TTC549 (cell line): ENCODE measurements at regions not wholly inside any gene's neighbourhood (a gene's known extent, or its start where the extent isn't known, plus 50 kb on each side); places are given as distances from the start of the nearest gene placed in this dataset.
"Not testable (repeated sequence)": the region's sequence is repeated elsewhere in the genome, so short reads cannot be mapped to it uniquely, and the experiment has no call there.

Experiments
- FAIRE-seq: peaks from 2 replicates; lab custom pipeline; 2012; peaks lifted over from hg19 to GRCh38; lab: Jason Lieb, UNC

DNA sequence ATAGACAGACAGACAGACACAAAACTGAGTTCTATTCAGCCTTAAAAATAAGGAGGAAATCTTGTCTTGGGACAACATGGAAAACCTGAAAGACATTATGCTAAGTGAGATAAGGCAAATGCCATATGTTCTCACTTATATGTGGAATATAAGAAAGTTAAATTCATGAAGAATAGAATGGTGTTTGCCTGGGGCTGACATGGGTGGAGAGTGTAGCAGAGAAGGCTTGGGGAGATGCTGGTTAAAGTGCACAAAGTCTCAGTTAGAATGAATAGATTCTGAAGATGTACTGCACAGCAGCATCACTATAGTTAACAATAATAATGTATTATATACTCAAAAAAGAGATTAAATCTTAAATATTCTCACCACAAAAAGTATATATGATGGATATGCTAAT, 355.5 kb downstream of the LRRIQ3 start:
- FAIRE-seq = no peak

DNA sequence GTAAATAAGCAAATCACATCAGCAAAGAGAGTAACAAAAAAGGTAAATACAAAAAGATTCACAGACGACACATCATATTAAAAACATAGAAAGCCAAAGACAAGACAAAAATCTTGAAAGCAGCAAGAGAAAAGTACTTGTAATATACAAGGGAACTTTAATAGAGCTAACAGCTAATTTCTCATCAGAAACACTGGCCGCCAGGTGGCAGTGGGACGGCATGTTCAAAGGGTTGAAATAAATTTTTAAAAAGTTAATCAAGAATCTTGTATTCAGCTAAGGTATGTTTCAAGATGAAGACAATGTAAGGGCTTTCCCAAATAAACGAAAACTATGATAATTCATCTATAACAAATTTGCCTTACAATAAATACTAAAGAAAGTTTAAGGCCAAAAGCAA, 358.1 kb downstream of the LRRIQ3 start:
- FAIRE-seq = no peak

DNA sequence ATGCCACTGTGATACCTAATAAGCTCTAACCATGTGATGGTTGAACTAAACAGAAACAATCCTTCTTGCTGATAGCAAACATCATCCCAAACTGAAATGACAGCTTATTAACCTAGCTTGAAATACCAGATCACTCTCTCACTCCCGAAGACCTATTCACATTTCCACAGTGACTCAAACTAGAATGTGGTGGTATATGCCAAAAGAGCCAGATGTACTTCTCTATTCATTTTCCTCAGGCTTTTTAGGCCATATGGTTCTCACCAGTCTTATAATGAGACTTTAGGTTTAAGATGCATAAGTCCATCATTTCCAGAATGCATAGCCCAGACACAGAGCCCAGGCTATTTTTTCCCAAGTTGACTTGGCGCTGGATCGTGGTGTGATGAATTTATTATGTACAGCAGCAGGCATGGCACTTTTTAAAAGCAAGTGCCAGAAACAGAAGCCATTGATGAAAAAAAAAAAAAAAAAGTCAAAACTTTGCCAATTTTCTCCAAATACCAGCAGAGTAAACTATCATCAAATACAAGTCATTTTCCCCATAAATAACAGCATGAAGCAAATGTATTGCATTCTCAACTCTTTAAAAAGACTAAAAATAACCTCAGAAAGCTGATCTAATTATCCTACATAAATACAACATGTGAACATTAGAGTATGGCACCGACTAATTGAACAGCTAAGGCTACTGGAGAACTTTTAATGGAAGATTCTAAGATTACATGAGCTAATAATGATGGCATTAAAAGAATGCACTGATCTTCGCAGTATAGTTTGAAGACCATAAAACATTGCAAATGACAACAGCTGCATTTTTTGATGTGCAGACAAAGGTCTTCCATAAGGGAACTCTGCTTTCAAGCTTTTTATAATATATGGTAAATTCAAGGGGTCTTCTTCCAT, 365.4 kb downstream of the LRRIQ3 start:
- no peak for FAIRE-seq

DNA sequence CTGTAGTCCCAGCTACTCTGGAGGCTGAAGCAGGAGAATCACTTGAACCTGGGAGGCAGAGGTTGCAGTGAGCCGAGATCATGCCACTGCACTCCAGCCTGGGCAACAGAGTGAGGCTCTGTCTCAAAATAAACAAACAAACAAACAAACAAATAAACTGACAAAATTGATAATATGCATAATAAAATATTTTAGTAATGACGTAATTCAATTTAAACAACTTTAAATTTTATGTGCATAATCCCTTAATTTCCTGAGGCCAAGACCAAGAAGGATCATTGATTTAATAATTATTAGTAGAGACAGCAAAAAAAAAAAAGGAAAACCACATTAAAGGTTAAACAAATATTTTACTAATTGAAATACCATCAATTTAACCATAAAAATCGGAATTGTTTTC, 370.7 kb downstream of the LRRIQ3 start:
- FAIRE-seq = not testable (repeated sequence)

DNA sequence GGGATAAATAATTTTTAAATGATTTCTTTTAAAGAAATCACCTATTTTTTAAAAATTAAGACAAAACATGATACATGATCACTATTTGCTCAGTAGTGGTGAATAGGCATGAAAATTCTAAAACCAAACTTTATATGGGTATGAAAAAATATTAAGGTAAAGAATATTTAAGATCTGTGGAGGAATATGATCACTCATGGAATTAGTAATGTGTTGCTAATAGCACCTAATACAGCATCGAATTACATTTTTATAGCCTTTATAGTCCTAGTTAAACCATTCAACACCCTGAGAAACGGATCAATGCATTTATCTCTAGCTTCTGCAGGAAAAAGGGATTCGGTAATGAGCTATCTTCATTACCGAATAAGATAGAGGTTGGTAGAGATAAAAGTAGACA, 373.9 kb downstream of the LRRIQ3 start:
- no peak for FAIRE-seq

DNA sequence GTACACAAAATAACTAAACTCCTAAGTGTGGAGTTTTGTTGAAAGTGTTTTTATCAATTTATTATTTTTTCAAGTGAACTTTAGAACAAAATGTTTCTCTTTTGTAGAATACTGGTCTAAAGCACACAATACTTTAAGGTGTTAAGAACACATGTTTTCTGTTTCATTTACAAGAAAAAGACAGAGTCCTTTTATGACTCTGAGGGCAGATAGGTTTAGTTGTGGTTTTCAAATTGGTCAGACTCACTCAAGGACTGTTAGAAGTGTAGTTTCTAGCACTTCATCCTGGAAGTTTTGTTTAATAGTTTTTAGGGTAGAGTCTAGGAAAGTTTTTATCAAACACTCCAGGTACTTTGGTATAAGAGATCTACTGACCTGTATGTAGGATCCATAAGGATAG, 376.5 kb downstream of the LRRIQ3 start:
- FAIRE-seq = no peak

DNA sequence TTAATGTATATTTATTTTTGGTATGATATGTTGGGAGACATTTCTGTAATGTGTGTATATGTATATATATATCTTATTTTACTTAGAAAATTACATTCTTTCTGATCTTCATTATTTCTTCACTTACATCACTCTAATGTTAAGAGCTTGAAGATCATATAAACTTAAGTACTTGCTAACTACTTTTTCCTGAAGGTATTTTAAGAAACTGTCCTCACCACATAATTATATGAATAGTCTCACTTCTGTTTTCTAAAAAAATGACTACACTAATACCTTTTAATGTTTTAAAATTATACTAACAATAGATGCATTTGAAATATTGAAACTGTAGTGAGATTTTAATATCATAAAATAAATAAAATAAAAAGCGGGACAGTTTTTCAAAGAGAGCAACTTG, 377.1 kb downstream of the LRRIQ3 start:
- FAIRE-seq = no peak

DNA sequence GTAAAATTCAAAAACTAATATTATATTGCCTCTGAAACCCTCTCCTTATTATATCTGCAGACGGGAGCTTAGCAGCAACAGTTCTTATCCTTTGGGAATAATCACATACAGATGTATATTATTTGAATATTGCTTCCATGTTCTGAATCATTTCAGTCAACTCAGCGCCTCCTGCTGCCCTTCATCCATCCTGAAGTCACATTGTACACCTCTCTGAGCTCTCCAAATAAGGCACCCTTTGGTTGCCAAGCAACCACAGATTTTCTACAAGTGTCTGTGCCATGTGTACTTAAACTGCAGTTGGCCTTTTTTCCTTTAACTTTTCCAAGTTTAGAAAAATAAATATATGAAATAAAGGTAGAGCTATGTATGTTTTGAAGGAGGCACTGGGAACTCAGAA, 384.3 kb downstream of the LRRIQ3 start:
- FAIRE-seq = no peak

DNA sequence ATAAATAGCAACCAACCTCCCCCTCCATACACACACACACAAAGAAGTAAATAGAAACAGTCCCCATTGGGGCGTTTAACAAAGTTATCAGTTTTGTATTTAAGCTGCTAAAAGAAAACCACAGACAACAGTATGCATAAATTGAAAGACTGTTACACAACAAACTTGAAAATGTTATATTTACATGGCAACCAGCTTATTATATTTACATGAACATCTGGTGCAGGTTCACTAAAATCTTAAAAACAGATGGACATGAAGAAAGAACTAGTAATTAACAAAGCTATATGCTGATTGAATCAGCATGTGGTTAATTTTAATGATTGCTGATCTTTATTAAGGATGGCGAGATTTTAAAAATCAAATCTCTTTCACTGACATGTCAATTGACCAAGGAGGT, 384.7 kb downstream of the LRRIQ3 start:
- FAIRE-seq = no peak

DNA sequence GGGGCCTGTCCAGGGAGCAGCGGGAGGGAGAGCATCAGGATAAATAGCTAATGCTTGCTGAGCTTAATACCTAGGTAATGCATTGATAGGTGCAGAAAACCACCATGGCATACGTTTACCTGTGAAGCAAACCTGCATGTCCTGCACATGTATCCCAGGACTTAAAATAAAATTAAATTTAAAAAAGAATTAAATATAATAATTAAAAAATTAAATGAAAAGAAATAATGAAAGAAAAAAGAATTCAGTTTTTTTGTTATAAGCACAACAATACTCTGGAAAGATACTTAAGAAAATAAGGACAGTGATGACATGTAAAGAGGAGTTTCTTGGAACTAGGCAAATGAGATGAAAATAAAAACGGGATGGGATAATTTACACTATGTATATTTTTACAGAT, 386.2 kb downstream of the LRRIQ3 start:
- FAIRE-seq = no peak

DNA sequence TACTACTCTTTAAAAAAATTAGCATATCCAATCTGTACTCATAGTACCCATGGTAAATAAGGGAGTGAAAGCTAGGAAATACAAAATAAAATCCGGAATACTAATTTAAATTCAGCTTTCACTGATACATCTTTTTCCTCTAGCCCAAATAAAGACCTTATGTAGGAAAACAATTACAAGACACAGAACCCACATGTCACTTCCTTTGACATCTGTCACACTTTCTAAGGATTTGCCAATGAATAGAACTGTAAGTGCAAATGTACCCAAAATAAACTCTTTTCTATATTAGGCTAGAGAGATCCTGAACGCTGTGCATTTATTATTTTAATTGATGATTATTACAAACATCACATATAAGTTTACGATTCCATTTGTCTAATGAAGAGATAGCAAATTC, 393.0 kb downstream of the LRRIQ3 start:
- FAIRE-seq = no peak

DNA sequence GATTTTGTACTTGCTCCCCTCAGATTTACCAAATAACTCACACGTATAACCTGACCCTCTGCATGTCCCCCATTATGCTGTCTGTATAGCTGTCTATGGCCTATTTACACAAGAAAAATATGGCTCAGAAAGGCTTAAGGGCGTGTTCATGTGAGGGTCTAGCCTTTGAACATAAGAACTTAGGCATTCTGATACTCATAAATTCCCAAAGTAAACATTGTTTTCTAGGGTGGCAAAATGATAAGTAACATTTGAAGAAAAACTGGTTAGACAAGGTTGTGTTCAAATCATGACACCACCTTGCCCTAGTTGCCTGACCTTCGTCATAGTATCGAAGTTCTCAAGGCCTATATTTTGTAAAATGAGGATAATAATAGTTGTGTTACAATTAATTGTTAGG, 394.6 kb downstream of the LRRIQ3 start:
- no peak for FAIRE-seq

DNA sequence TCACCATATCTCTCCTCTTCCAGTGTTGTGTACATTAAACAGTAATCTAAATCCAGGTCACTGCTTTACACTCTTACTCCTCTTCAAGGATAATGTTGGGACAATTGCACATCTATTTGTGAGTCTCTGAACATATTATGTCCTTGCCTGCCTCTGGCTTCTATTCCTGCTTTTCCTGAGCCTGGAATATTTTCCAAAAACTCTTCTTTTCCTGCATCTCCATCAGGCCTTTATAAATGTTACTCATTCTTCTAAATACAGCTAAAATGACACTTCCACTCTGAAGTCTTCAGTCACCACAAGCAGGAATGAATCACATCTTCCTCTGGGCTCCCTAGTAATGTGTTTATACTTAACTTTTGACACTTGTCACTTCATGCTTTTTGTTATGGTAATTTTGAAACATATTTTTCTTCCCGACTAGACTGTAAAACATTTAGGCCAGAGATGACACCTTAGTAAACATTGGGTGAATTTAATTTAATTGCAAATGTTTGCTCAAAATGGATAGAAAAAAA, 396.0 kb downstream of the LRRIQ3 start:
- FAIRE-seq = no peak

DNA sequence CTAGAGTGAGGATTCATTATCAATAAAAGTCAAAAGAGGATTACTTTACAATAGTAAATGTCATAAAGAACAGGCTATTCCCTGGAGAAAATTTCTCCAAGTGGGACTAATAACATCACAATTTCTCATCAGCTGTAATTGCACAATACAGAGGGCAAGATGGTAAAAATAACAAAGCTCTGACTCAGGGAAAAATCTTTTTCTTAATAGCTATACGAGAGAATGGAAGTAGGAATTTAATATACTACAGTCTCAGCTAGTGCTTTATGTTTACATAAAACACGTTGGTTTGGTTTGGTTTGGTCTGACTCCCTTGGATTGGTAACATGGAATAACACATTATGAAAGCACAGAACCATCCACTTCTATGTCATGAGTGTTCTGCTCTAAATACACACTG, 397.6 kb downstream of the LRRIQ3 start:
- FAIRE-seq = no peak

DNA sequence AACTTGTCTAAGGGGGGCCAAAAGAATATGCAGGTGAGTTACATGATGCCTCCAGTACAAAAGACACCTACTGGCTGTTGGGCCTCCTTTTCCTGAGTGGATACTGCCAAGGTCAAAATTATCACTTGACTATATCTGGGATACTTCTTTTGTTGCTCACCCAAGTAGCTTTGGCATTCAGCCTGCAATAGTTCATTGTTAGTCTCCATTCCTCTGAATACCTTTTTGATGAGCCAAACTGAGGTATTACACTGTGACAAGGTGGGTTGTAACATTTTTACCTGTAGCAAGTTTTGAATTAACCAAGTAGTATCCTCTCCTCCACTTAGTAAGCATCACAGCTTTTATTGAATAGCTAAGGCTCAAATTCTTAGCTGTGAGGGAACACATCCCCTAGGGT, 408.0 kb downstream of the LRRIQ3 start:
- no peak for FAIRE-seq

DNA sequence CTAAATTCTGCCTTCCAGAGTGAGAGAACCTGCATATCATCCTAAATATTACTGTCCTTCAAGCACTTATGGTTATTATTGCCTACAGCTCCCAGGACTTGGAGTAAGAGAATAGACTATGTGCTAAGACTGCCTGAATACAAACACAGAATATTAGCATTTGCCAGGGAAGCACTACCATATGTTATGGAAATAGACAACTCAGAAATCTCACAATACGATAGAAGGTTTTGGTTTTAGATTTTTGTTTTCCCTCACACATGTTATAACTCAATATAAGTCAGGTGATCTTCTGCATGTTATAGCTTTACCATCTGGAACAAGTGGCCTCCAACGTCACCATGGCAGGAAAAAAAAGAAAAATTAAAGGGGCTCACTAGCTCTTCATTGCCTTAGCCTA, 413.9 kb downstream of the LRRIQ3 start:
- FAIRE-seq = no peak

DNA sequence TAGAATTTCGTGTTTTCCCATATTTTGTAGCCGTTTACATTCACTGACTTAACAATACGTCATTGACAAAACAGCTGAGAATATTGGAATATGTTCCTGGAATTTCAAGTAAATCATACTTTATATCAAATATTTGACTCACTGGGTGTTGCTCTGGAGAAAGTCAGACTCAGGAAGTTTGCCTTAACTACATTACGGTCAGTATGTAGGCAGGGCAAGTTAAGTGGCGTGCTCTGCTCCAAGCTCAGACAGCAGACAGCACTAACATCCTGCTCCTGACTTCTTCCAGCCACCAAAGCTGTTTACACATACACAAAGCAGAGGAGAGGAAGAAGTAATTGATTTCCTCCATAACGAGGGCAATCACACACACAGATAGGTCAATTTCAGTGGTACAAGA, 414.6 kb downstream of the LRRIQ3 start:
- FAIRE-seq = no peak

DNA sequence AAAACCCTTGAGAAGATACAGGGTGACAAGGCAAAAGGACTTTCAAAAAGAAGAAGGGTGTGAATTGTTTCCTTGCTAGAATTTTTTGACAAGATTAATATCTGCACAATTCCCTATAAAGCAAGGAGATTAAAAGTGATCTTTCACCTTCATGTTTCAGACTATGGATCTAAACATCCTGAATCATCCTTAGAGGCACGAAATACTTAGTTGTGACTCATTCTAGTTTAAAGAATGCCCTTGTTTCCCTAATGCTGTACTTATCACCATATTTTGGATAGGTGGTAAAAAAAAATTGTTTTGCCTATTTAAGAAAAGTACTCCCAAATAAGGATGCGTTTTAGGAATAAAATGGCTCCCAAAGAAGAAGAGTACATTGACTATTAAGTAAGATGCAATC, 415.1 kb downstream of the LRRIQ3 start:
- FAIRE-seq = no peak

DNA sequence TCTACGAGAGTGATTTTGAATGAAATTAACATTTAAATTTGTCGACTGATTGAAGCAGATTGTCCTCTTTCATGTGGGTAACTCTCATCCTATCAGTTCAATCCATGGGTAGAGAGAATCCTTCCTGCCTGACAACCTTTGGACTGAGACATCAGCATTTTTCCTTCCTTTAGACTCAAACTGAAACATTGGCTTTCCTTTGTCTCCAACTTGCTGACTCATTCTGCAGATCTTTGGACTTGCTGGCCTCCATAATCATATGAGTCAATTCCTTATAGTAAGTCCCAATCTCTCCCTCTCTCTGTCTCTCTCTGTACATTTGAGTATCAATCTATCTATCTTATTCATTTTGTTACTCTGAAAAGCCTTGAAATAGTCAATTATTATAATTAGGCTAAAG, 416.7 kb downstream of the LRRIQ3 start:
- no peak for FAIRE-seq

DNA sequence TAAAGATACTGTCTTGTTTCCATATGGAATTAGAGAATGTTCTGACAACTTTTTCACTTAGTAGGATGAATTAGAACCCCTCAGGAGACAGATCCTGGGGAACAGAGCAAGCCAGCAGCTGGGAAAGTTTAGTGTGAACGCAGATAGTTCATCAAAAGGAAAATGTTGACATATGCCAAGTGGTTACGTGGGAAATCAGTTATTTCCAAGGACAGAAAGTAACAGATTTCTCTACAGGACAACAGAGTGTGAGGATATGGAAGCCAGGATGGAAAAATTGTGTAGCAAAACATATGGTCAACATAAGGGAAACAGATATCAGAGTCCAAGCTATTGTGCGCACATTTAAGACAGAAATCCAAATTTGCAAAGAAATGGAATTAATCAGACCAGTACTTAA, 419.5 kb downstream of the LRRIQ3 start:
- no peak for FAIRE-seq

DNA sequence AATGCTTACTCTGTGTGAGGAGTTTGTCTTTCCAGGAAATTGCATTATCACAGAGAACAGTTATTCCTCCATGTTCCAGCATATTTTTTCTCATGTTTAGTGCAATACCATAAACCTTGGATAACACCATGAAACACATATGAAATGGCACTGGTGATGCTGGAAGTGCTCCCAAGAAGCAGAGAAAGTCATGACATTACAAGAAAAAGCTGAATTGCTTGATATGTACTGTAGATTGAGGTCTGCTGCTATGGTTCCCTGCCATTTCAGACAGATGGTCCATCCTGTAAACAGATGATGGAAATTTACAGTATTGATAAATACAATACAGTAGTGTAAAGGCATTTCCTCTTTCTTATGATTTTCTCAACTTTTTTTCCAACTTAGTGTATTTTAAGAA, 422.1 kb downstream of the LRRIQ3 start:
- no peak for FAIRE-seq

DNA sequence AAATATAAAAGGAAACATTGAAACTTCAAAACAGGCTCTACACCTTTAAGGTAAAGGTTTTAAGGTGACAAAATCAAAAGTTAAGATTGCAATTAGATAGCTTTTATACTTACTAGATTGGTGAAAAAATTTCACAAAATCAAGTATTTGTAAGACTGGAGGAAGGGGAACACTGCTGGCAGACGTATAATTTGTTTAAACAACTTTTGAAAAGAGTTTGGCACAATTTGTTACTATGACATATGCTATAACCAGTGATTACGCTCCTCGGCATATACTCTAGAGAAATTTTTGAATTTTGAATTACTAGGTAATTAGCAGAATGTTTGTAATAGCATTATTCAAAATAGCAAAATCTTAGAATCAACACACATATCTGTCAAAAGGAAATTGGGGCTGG, 425.0 kb downstream of the LRRIQ3 start:
- FAIRE-seq = no peak

DNA sequence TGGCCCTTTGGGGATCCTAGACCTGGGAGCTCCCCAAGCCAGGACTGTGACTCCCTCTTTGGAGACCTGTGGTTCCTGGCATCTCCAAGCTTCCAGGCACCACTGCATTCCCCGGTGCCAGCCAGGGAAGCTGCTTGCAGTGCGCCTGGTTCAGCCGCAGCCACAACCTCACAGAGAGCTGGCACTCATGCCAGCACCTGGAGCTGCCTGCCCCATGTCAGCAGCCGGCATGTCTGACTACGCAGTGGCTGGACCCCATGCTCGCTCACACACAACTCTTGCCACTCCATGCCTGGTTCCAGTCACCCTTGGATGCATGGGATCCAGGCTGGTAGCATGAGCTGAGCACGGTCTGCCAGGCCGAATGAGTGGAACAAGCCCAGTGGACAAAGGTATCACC, 426.6 kb downstream of the LRRIQ3 start:
- no peak for FAIRE-seq
